Osteocyte (in vitro differentiated cells): ENCODE measurements at regions not wholly inside any gene's neighbourhood (a gene's known extent, or its start where the extent isn't known, plus 50 kb on each side); places are given as distances from the start of the nearest gene placed in this dataset.

Source experiments
- DNase-seq: peaks from one replicate; pipeline ENCODE4 v3.0.0; 2021; ENCODE audit warnings: mixed read lengths; ENCODE audit not compliant: unreplicated experiment; ENCODE audit errors: extremely low spot score
- H3K27ac Mint-ChIP-seq: one replicate; pipeline ENCODE4 v1.8.0; 2021; ENCODE audit warnings: mild to moderate bottlenecking, mixed read lengths; ENCODE audit not compliant: unreplicated experiment
- H3K27me3 Mint-ChIP-seq: one replicate; pipeline ENCODE4 v1.8.0; 2021; ENCODE audit warnings: mixed read lengths; ENCODE audit not compliant: unreplicated experiment
- H3K36me3 Mint-ChIP-seq: one replicate; pipeline ENCODE4 v1.8.0; 2021; ENCODE audit warnings: mixed read lengths; ENCODE audit not compliant: unreplicated experiment
- H3K4me1 Mint-ChIP-seq: one replicate; pipeline ENCODE4 v1.8.0; 2021; ENCODE audit warnings: mixed read lengths; ENCODE audit not compliant: unreplicated experiment
- H3K4me3 Mint-ChIP-seq: one replicate; pipeline ENCODE4 v1.8.0; 2021; ENCODE audit warnings: mild to moderate bottlenecking, moderate library complexity, mixed read lengths; ENCODE audit not compliant: unreplicated experiment
- H3K9me3 Mint-ChIP-seq: one replicate; pipeline ENCODE4 v1.8.0; 2021; ENCODE audit warnings: mixed read lengths; ENCODE audit not compliant: unreplicated experiment
- CTCF ChIP-seq: fragments of 200-600 bp; sonication (generic); IDR thresholded peaks from 2 replicates; pipeline ENCODE4 v1.5.0; 2021; ENCODE audit warnings: antibody characterized with exemption, mild to moderate bottlenecking, moderate library complexity

DNA sequence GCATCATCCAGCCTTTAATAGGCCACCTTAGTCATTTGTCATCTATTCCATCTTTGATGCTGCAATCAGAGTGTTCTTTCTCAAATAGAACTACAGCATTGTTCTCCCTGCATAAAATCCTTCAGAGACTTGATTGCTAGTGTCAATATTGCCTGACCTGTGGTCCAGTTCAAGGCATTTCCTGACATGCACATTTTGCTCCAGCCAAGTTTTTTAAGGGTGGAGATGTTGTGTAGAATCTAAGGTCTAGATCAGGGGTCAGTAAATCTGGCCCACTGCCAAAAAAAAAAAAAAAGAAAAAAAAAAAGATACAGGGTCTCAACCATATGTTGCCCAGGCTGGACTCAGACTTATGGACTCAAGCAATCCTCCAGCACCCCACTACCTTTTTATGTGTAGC, 354.4 kb downstream of the FRK start:
- no peaks in the 10 kb centered on the region for H3K27me3 Mint-ChIP-seq
- no peak for DNase-seq
- H3K36me3 Mint-ChIP-seq: no peaks in the 10 kb centered on the region
- no peak for TF ChIP-seq CTCF
- no peaks in the 10 kb centered on the region for H3K4me1 Mint-ChIP-seq
- H3K9me3 Mint-ChIP-seq: peaks cover 13% of the 10 kb centered on the region
- no peak overlapping the region for H3K27ac Mint-ChIP-seq
- no peak overlapping the region for H3K4me3 Mint-ChIP-seq

DNA sequence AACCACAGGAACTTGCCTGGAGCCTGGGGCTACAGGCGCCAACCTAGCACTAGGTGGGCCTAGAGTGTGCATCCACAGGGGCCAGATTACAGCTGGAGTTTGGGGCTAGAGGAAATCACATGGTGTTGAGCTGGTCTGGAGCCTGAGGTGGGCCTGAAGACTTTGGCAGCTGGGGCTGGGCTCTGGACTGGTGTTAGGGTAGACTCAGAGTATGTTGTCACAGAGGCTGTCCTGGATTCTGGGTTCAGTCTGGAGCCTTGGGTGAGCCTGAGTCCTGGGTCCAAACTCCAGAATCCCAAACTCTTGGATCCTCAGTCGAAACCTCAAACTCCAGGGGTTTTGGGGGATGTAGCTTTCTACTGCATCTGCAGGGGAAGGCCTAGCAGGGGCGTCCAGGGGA, 356.7 kb downstream of the FRK start:
- no peaks in the 10 kb centered on the region for H3K36me3 Mint-ChIP-seq
- H3K4me1 Mint-ChIP-seq: no peaks in the 10 kb centered on the region
- TF ChIP-seq CTCF: no peak
- H3K9me3 Mint-ChIP-seq: peaks cover 13% of the 10 kb centered on the region
- H3K4me3 Mint-ChIP-seq: no peak overlapping the region
- DNase-seq: no peak
- no peaks in the 10 kb centered on the region for H3K27me3 Mint-ChIP-seq
- H3K27ac Mint-ChIP-seq: no peak overlapping the region

- no peak for TF ChIP-seq CTCF
- no peak for DNase-seq
- peaks cover 25% of the 10 kb centered on the region for H3K27me3 Mint-ChIP-seq
Measured at GRCh38 chr6:115691433-115691832, 369.3 kb downstream of the FRK start.

DNA sequence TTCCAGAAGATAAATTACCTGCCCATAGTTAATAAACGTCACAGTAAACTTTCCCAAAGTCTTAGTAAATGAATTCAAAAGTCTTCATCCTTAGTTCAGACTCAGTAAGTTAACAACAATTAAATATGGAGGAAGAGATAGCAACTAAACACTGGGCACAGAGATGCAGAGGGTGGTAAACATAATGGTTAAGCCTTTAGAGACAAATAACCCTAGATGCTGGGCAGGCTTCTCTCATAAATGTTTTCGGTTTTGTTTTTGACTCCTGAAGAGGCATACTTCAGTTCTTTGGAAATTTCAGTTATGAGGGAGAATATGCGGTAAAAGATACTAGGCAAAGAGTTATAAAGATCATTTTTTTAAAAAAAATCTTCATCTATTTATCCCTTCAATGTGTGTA, 369.8 kb downstream of the FRK start:
- Mint-ChIP-seq H3K36me3 (no peaks in the 10 kb centered on the region), H3K27ac (no peak overlapping the region), H3K4me3 (no peak overlapping the region), H3K27me3 (peaks cover 30% of the 10 kb centered on the region), H3K4me1 (no peaks in the 10 kb centered on the region), H3K9me3 (no peaks in the 10 kb centered on the region)
- no peak for DNase-seq
- TF ChIP-seq CTCF: no peak

More at GRCh38 chr6:115691433-115691832, 369.3 kb downstream of the FRK start:
- H3K4me1 Mint-ChIP-seq: no peaks in the 10 kb centered on the region
- H3K27ac Mint-ChIP-seq: no peak overlapping the region
- H3K36me3 Mint-ChIP-seq: no peaks in the 10 kb centered on the region
- H3K9me3 Mint-ChIP-seq: no peaks in the 10 kb centered on the region
- H3K4me3 Mint-ChIP-seq: no peak overlapping the region

DNA sequence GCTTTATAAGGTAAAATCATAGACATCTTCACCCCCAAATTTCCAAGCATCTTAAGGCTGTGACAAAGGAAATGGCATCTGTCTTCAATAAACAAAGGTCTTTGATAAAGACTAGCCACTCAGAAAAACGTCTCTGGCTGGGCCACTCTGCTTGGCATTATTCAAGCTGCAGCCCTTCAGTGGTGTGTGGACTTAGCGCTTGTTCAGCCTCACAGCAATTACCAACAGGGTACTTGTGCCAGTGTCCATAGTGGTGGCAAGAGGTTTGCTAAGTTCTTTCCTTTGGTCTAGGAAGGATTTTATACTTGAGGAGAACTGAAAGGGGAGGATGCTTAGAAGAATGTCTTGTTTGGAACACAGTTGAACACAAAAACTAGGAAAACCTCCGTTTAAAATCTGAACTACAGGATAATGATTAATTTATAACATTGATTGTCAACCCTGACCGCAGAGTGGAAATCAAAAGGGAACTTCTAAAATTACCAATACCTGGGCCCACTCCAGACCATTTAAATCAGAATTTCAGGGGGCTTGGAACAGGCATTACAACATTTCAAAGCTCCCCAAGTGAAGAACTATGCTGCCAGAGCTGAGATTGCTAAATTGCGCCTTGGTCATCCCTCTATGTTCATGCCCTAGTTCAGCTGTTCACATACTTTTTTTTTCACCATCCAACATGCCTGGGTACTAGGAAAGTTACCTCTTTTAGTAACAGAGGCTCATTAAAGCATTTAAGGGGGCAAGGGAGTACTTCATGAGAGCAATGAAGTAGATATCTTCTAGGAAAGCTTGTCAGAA, 378.5 kb downstream of the FRK start:
- no peaks in the 10 kb centered on the region for H3K9me3 Mint-ChIP-seq
- H3K4me3 Mint-ChIP-seq: no peak overlapping the region
- no peak overlapping the region for H3K27ac Mint-ChIP-seq
- peaks cover 30% of the 10 kb centered on the region for H3K27me3 Mint-ChIP-seq
- H3K4me1 Mint-ChIP-seq: no peaks in the 10 kb centered on the region
- DNase-seq: no peak
- TF ChIP-seq CTCF: no peak
- H3K36me3 Mint-ChIP-seq: no peaks in the 10 kb centered on the region
